EH (cell line): ENCODE measurements at regions not wholly inside any gene's neighbourhood (a gene's known extent, or its start where the extent isn't known, plus 50 kb on each side); places are given as distances from the start of the nearest gene placed in this dataset.
A peak's percentile ranks its signal among the peaks of the same experiment; 100 is the strongest.
"Not testable (repeated sequence)": the region's sequence is repeated elsewhere in the genome, so short reads cannot be mapped to it uniquely, and the experiment has no call there.

Experiments used
- DNase-seq: peaks from one replicate; pipeline ENCODE4 v3.0.0-alpha.2; 2015; ENCODE audit warnings: low read depth

GRCh38 chr12:80045594-80045993 lies 53.7 kb upstream of the OTOGL start:
- peak; percentile 87 for DNase-seq

GRCh38 chr12:80044694-80045046 lies 54.7 kb upstream of the OTOGL start:
- peak; percentile 94 for DNase-seq

- DNase-seq, result peak; percentile 72
Measured at GRCh38 chr12:80041692-80042091, 57.6 kb upstream of the OTOGL start.

GRCh38 chr12:80041071-80041470 lies 58.3 kb upstream of the OTOGL start:
- DNase-seq, result no peak

- DNase-seq, result peak; percentile 46
Measured at GRCh38 chr12:80040075-80040738, 59.1 kb upstream of the OTOGL start.

- DNase-seq, result no peak
Measured at GRCh38 chr12:80038062-80038560, 61.2 kb upstream of the OTOGL start.

- peak; percentile 91 for DNase-seq
Measured at GRCh38 chr12:80033448-80033847, 65.9 kb upstream of the OTOGL start.

GRCh38 chr12:80032946-80033345 lies 66.4 kb upstream of the OTOGL start:
- no peak for DNase-seq

GRCh38 chr12:80031229-80031628 lies 68.1 kb upstream of the OTOGL start:
- no peak for DNase-seq

- DNase-seq, result no peak
Measured at GRCh38 chr12:80025638-80026037, 73.7 kb upstream of the OTOGL start.

- no peak for DNase-seq
Measured at GRCh38 chr12:80019691-80020090, 79.6 kb upstream of the OTOGL start.

- DNase-seq, result no peak
Measured at GRCh38 chr12:80018119-80018518, 81.2 kb upstream of the OTOGL start.

- no peak for DNase-seq
Measured at GRCh38 chr12:80017261-80017870, 82.0 kb upstream of the OTOGL start.

- no peak for DNase-seq
Measured at GRCh38 chr12:80016684-80017083, 81.8 kb upstream of the PPP1R12A start.

GRCh38 chr12:80015660-80016059 lies 80.8 kb upstream of the PPP1R12A start:
- no peak for DNase-seq

- DNase-seq, result not testable (repeated sequence)
Measured at GRCh38 chr12:80003744-80004143, 68.8 kb upstream of the PPP1R12A start.

GRCh38 chr12:80001562-80001961 lies 66.7 kb upstream of the PPP1R12A start:
- DNase-seq, result no peak

GRCh38 chr12:80000831-80001230 lies 65.9 kb upstream of the PPP1R12A start:
- DNase-seq, result no peak

GRCh38 chr12:79998554-79998953 lies 63.7 kb upstream of the PPP1R12A start:
- no peak for DNase-seq

- no peak for DNase-seq
Measured at GRCh38 chr12:79997096-79997791, 62.3 kb upstream of the PPP1R12A start.

GRCh38 chr12:79995385-79996084 lies 60.6 kb upstream of the PPP1R12A start:
- DNase-seq, result peak; percentile 31

- DNase-seq, result no peak
Measured at GRCh38 chr12:79993106-79993862, 58.4 kb upstream of the PPP1R12A start.
